ENCODE measurements at regions not wholly inside any gene's neighbourhood (a gene's known extent, or its start where the extent isn't known, plus 50 kb on each side); places are given as distances from the start of the nearest gene placed in this dataset.

DNA sequence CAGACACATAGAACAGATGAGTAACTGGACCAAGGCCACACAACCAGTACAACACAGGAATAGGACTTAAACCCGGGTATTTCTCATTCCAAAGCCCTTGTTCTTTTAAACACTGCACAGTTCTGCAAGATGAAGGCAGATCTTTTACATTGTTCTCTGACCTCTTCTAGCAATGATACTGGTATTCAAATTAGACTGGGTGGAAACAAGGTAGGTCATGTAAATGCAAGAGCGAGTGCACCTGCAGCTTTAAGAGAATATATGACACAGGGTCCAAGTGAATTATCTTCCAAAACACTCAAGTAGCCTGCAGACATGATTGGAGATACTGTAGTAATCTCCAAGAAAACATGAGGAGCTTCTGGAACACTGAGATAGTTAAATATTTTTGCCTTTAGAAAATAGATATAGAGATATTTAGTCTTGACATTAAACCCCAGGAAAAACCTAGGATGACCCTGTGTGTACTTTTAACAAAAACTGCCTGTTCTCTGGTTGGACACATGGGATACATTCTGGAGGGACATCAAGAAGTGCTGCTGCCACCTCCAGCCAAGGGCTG lies 130.6 kb upstream of the EPB41L4A start:
- Histone ChIP-seq H3K4me1 (ENCODE audit: insufficient read depth, low read length, poor library complexity, severe bottlenecking) (no peaks in the 10 kb centered on the region), H3K79me2 (ENCODE audit: insufficient read depth, low read depth, low read length) (no peaks in the 10 kb centered on the region), H3K27ac (ENCODE audit: low read depth, low read length, poor library complexity, severe bottlenecking) (no peak overlapping the region), H3K4me3 (ENCODE audit: low read depth, low read length, poor library complexity, severe bottlenecking) (no peak overlapping the region), H3K9me2 (ENCODE audit: insufficient read depth, low read length) (no peaks in the 10 kb centered on the region), H3K9me3 (ENCODE audit: low read length) (no peaks in the 10 kb centered on the region), H4K20me1 (ENCODE audit: insufficient read depth, low read length) (no peaks in the 10 kb centered on the region), H3K4me2 (ENCODE audit: low read length) (no peak overlapping the region), H3K36me3 (ENCODE audit: insufficient read depth, low read length) (no peaks in the 10 kb centered on the region), H2AFZ (ENCODE audit: low read length) (0 out of 2 replicates have a peak overlapping the region, but pooled peaks have one; percentile 3)
- TF ChIP-seq EZH2phosphoT487 (IDR thresholded peaks at IDR 0.05; ENCODE audit: borderline replicate concordance, low read depth, low read length), result no peak
- ChIA-PET POLR2A (interaction anchor here (0.6 kb wide), 1 partner anchor 298 kb away, joined by 3 read pairs; no protein-coding TSS in a partner anchor), CTCF (ENCODE audit: unreplicated experiment) (no interaction called here)
- no peak for DNase-seq (ENCODE audit: low spot score)
- no TSS peak for BruUV-seq (replicated peaks)
- intact Hi-C loops (cut with micrococcal nuclease; ENCODE audit: unreplicated experiment), result loop anchor here (2.0 to 10.0 kb wide), 3 partner anchors 143 to 1055 kb away; no protein-coding TSS in a partner anchor

DNA sequence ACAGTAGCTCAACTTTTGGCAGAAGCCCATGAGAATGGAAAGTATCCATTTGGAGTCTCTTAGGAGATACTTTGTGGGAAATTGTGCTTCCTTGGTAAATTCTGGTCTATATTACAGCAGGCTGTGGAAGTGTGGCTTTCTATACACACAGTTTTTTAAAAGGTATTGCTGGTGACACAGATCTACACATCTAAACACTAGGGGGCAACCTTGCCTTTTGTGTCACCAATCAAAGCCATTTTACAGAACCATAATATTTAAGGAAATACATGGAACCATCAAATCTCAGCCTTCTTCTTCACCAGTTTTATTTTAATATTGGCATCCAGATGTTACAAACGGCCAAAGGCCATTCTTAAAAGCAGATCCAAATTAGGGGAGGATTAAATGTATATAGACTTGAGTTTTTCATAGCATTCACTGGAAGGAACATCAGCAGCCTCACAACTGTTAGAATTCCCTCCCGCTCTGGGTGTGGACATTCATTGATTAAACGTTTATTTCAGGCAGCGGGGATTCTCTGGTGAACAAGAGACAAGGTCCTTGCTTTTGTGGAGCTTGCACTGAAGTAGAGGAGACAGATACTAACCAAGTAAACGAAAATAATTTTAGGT lies 132.4 kb upstream of the EPB41L4A start:
- TF ChIP-seq EZH2phosphoT487 (IDR thresholded peaks at IDR 0.05; ENCODE audit: borderline replicate concordance, low read depth, low read length), result no peak
- TF ChIP-seq, protein P1, sequence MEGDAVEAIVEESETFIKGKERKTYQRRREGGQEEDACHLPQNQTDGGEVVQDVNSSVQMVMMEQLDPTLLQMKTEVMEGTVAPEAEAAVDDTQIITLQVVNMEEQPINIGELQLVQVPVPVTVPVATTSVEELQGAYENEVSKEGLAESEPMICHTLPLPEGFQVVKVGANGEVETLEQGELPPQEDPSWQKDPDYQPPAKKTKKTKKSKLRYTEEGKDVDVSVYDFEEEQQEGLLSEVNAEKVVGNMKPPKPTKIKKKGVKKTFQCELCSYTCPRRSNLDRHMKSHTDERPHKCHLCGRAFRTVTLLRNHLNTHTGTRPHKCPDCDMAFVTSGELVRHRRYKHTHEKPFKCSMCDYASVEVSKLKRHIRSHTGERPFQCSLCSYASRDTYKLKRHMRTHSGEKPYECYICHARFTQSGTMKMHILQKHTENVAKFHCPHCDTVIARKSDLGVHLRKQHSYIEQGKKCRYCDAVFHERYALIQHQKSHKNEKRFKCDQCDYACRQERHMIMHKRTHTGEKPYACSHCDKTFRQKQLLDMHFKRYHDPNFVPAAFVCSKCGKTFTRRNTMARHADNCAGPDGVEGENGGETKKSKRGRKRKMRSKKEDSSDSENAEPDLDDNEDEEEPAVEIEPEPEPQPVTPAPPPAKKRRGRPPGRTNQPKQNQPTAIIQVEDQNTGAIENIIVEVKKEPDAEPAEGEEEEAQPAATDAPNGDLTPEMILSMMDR (conservative IDR thresholded peaks at IDR 0.05; ENCODE audit: low read length), result peak; percentile 96
- H3K9me2 ChIP-seq (ENCODE audit: insufficient read depth, low read length), result no peaks in the 10 kb centered on the region
- ChIA-PET POLR2A (interaction anchor here (0.5 to 0.6 kb wide), 2 partner anchors 414 to 880 kb away, joined by 3 read pairs; no protein-coding TSS in a partner anchor), CTCF (ENCODE audit: unreplicated experiment) (interaction anchor here (1.0 kb wide), 1 partner anchor 206 kb away, joined by 4 read pairs; no protein-coding TSS in a partner anchor)
- H3K4me2 ChIP-seq (ENCODE audit: low read length), result no peak overlapping the region
- intact Hi-C loops (cut with micrococcal nuclease; ENCODE audit: unreplicated experiment), result loop anchor here (1.0 to 10.0 kb wide), 6 partner anchors 54 to 1053 kb away; no protein-coding TSS in a partner anchor
- H3K4me3 ChIP-seq (ENCODE audit: low read depth, low read length, poor library complexity, severe bottlenecking), result no peak overlapping the region
- H2AFZ ChIP-seq (ENCODE audit: low read length), result 0 out of 2 replicates have a peak overlapping the region, but pooled peaks have one; percentile 16
- no peaks in the 10 kb centered on the region for H3K4me1 ChIP-seq (ENCODE audit: insufficient read depth, low read length, poor library complexity, severe bottlenecking)
- no peaks in the 10 kb centered on the region for H3K9me3 ChIP-seq (ENCODE audit: low read length)
- DNase-seq (ENCODE audit: low spot score), result peak; percentile 75
- H4K20me1 ChIP-seq (ENCODE audit: insufficient read depth, low read length), result no peaks in the 10 kb centered on the region
- BruUV-seq (replicated peaks), result no TSS peak
- no peak overlapping the region for H3K27ac ChIP-seq (ENCODE audit: low read depth, low read length, poor library complexity, severe bottlenecking)
- no peaks in the 10 kb centered on the region for H3K36me3 ChIP-seq (ENCODE audit: insufficient read depth, low read length)
- H3K79me2 ChIP-seq (ENCODE audit: insufficient read depth, low read depth, low read length), result no peaks in the 10 kb centered on the region

DNA sequence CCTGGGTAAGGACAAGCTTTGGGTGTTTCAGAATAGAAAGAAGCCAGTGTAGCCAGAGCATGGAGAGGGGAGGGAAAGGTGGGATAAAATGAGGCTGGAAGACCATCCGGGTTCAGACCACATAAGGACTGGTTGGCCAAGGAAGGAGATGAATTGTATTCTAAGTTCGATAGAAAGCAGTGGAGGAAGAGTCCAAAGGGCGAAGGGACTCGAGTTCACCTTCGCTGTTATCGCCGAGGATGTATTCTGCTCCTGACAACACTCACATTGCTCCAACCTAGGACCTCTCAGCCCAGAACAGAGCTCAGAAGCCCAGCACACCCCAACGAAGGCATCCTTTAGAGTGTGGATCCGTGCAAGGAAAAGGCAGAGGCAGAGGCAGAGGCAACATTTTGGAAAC lies 133.1 kb upstream of the EPB41L4A start:
- Histone ChIP-seq H2AFZ (ENCODE audit: low read length) (no peak overlapping the region), H4K20me1 (ENCODE audit: insufficient read depth, low read length) (no peaks in the 10 kb centered on the region)
- POLR2A ChIA-PET, result interaction anchor here (0.5 kb wide), 1 partner anchor 413 kb away, joined by 3 read pairs; no protein-coding TSS in a partner anchor

More for the DNA sequence above, 133.1 kb upstream of the EPB41L4A start:
- H3K36me3 ChIP-seq (ENCODE audit: insufficient read depth, low read length), result no peaks in the 10 kb centered on the region
- no peaks in the 10 kb centered on the region for H3K9me2 ChIP-seq (ENCODE audit: insufficient read depth, low read length)
- CTCF ChIA-PET (ENCODE audit: unreplicated experiment), result interaction anchor here (1.0 kb wide), 1 partner anchor 205 kb away, joined by 4 read pairs; no protein-coding TSS in a partner anchor
- no peaks in the 10 kb centered on the region for H3K9me3 ChIP-seq (ENCODE audit: low read length)
- no TSS peak for BruUV-seq (replicated peaks)
- no peak overlapping the region for H3K4me2 ChIP-seq (ENCODE audit: low read length)
- no peak overlapping the region for H3K4me3 ChIP-seq (ENCODE audit: low read depth, low read length, poor library complexity, severe bottlenecking)
- TF ChIP-seq, protein P1 (conservative IDR thresholded peaks at IDR 0.05; ENCODE audit: low read length), result no peak
- TF ChIP-seq EZH2phosphoT487 (IDR thresholded peaks at IDR 0.05; ENCODE audit: borderline replicate concordance, low read depth, low read length), result no peak
- intact Hi-C loops (cut with micrococcal nuclease; ENCODE audit: unreplicated experiment), result loop anchor here (5.0 to 10.0 kb wide), 2 partner anchors 140 to 1053 kb away; no protein-coding TSS in a partner anchor
- no peak overlapping the region for H3K27ac ChIP-seq (ENCODE audit: low read depth, low read length, poor library complexity, severe bottlenecking)
- no peak for DNase-seq (ENCODE audit: low spot score)
- H3K4me1 ChIP-seq (ENCODE audit: insufficient read depth, low read length, poor library complexity, severe bottlenecking), result no peaks in the 10 kb centered on the region
- H3K79me2 ChIP-seq (ENCODE audit: insufficient read depth, low read depth, low read length), result no peaks in the 10 kb centered on the region

All from OCI-LY7 (cell line).